Transverse colon (tissue), 4 donors: ENCODE measurements at regions not wholly inside any gene's neighbourhood (a gene's known extent, or its start where the extent isn't known, plus 50 kb on each side); places are given as distances from the start of the nearest gene placed in this dataset.

Experiments
- DNase-seq: peaks from one replicate; pipeline ENCODE4 v3.0.0-alpha.2; 2019
- H3K27ac ChIP-seq, 4 donors: fragments of 200-600 bp; sonication (generic); 2 replicates each; pipeline ENCODE4 v1.5.1; 2016 to 2018; ENCODE audit warnings: inconsistent platforms in 4 of 4
- H3K27me3 ChIP-seq: fragments of 200-600 bp; sonication (generic); 2 replicates; pipeline ENCODE4 v1.5.1; 2017; ENCODE audit warnings: inconsistent platforms
- H3K36me3 ChIP-seq, 4 donors: fragments of 200-600 bp; sonication (generic); 2 replicates each; pipeline ENCODE4 v1.5.1; 2017 to 2019; ENCODE audit warnings: inconsistent platforms in 4 of 4
- H3K4me1 ChIP-seq, 4 donors: fragments of 200-600 bp; sonication (generic); 2 replicates each; pipeline ENCODE4 v1.5.1; 2017 to 2020; ENCODE audit warnings: inconsistent platforms in 4 of 4
- H3K4me3 ChIP-seq, 4 donors: fragments of 200-600 bp; sonication (generic); 1 replicate in 1 of 4; 2 replicates in 3 of 4; pipeline versions ENCODE4 v1.5.1 to v1.6.1; 2017 to 2019; ENCODE audit warnings: inconsistent platforms in 4 of 4
- H3K9me3 ChIP-seq, 2 donors: fragments of 200-600 bp; sonication (generic); 2 replicates each; pipeline ENCODE4 v1.5.1; 2017 to 2019; ENCODE audit warnings: inconsistent platforms in 2 of 2
- CTCF ChIP-seq, 5 experiments: fragments of 200-600 bp in 3 of 5; fragments of 450-650 bp in 2 of 5; sonication (generic) in 3 of 5; IDR thresholded peaks; 1 replicate in 2 of 5; 2 replicates in 3 of 5; pipeline ENCODE4 v1.5.1; 2016 to 2017; ENCODE audit warnings: antibody characterized with exemption in 5 of 5, inconsistent platforms in 3 of 5, mild to moderate bottlenecking in 2 of 5, moderate library complexity in 1 of 5
- EP300 ChIP-seq: sonication (generic); formaldehyde crosslinking; IDR thresholded peaks from one replicate; pipeline ENCODE4 v1.6.1; 2017; ENCODE audit warnings: antibody characterized with exemption, low read depth
- POLR2A ChIP-seq: fragments of 450-650 bp; IDR thresholded peaks from one replicate; pipeline ENCODE4 v1.6.1; 2016; ENCODE audit warnings: antibody characterized with exemption, mild to moderate bottlenecking, moderate library complexity
- POLR2AphosphoS5 ChIP-seq, 3 donors: sonication (generic); formaldehyde crosslinking; IDR thresholded peaks; one replicate each; pipeline ENCODE4 v1.6.1; 2016; ENCODE audit warnings: antibody characterized with exemption in 3 of 3
- WGBS, 2 donors: methylation state at CpG; one replicate each; pipeline ENCODE4 v1.1.5; 2018; ENCODE audit warnings: low coverage in 1 of 2; 5-methylcytosine and 5-hydroxymethylcytosine counted together
- in situ Hi-C, 4 donors: fragments of 200-750 bp; cut with MboI; loops; one replicate each; pipeline versions ENCODE4 v1.15.0 to v1.15.1; 2017; ENCODE audit warnings: low sequenced_read_pairs in 3 of 4, low pct_ligation_motif_present in 1 of 4, low pct_unique_long_range_greater_than_20kb in 1 of 4
- intact Hi-C: fragments of 100-400 bp; cut with DNase I; formaldehyde crosslinking; loops from one replicate; pipeline ENCODE4 v1.15.1; 2023; ENCODE audit warnings: low total_unique reads

DNA sequence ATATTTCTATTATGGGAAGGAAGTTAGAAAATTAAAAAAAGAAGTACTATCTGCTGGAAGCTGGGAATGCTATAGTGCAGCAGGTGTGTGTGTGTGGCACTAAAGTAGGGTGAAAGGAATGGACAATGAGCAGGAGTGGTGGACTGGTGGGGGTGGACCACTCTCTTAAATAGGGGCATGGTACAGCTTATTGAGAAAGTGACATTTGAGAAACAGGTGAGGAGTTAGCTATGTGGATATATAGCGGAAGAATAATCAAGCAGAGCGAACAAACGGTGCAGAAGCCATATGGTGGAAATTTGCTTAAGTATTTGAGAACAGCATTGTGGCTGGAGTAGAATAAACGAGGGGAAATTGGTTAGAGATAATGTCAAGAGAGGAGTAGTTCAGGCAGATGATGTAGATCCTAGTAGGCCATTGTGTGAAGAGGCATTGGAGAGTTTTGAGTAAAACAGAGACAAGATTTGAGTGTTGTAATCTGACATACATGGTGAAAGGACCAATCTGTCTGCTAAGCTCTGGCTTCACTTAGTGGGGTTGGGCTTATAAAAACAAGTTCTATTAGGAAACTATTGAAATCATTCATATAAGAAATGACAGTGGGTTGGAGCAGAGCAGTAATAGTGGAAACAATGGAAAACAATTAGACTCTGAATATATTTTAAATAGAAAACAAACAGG lies 149.2 kb upstream of the SYT10 start:
- Histone ChIP-seq H3K4me3 (no peak overlapping the region), H3K36me3 (no peaks in the 10 kb centered on the region), H3K27ac (no peak overlapping the region), H3K9me3 (no peaks in the 10 kb centered on the region), H3K27me3 (no peaks in the 10 kb centered on the region), H3K4me1 (no peaks in the 10 kb centered on the region)
- 74 to 83% methylated on average over 4 of the region's 4 CpGs for whole genome bisulfite sequencing, 2 donors
- no peak for TF ChIP-seq POLR2A
- no peak for TF ChIP-seq POLR2AphosphoS5 (IDR thresholded peaks at IDR 0.05)
- TF ChIP-seq CTCF (IDR thresholded peaks at IDR 0.05), result no peak
- no peak for TF ChIP-seq EP300
- in situ Hi-C loops, result no loop called here
- no peak for DNase-seq
- intact Hi-C loops, result no loop called here

- in situ Hi-C loops, result no loop called here
- WGBS, 2 donors, result 66 to 80% methylated on average over 3 of the region's 3 CpGs
- H3K9me3 ChIP-seq, result no peaks in the 10 kb centered on the region
- no peak overlapping the region for H3K27ac ChIP-seq
- TF ChIP-seq CTCF (IDR thresholded peaks at IDR 0.05), result no peak
- no peak for TF ChIP-seq EP300
- no peak for TF ChIP-seq POLR2AphosphoS5 (IDR thresholded peaks at IDR 0.05)
- no peak for TF ChIP-seq POLR2A
- no peaks in the 10 kb centered on the region for H3K27me3 ChIP-seq
- no peaks in the 10 kb centered on the region for H3K36me3 ChIP-seq
- H3K4me1 ChIP-seq, result no peaks in the 10 kb centered on the region
- no peak for DNase-seq
- no peak overlapping the region for H3K4me3 ChIP-seq
- intact Hi-C loops, result no loop called here
Measured at GRCh38 chr12:33589576-33590114, 150.0 kb upstream of the SYT10 start.

- in situ Hi-C loops, result no loop called here
- no peak overlapping the region for H3K27ac ChIP-seq
- no peaks in the 10 kb centered on the region for H3K36me3 ChIP-seq
- TF ChIP-seq EP300, result no peak
- TF ChIP-seq POLR2A, result no peak
- TF ChIP-seq CTCF (IDR thresholded peaks at IDR 0.05), result no peak
- TF ChIP-seq POLR2AphosphoS5 (IDR thresholded peaks at IDR 0.05), result no peak
- H3K27me3 ChIP-seq, result no peaks in the 10 kb centered on the region
- 60 to 73% methylated on average over 1 of the region's 1 CpG for WGBS, 2 donors
- H3K9me3 ChIP-seq, result no peaks in the 10 kb centered on the region
- intact Hi-C loops, result no loop called here
- no peak overlapping the region for H3K4me3 ChIP-seq
- no peak for DNase-seq
- no peaks in the 10 kb centered on the region for H3K4me1 ChIP-seq
Measured at GRCh38 chr12:33593753-33594152, 154.1 kb upstream of the SYT10 start.

DNA sequence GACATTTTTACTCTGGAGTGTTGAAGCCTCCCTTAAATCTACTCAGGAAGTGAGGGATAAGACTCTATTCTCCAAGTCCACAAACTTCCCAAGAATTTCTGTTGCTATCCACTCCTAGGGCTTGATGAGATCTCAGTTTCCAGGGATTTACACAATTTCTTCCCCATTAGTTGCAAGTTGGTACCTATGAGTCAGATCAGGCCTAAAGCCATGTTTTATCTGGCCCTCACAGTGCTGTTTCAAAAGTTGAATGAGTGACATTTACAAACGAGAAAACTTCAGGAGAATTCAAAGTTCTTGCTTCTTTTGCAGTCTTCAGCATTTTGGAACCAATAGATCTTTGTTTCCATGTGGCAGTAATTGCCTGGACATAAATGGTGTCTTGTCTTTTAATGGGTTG lies 156.4 kb upstream of the SYT10 start:
- DNase-seq, result no peak
- Histone ChIP-seq H3K4me1 (no peaks in the 10 kb centered on the region), H3K27ac (no peak overlapping the region), H3K36me3 (no peaks in the 10 kb centered on the region), H3K27me3 (no peaks in the 10 kb centered on the region), H3K4me3 (no peak overlapping the region), H3K9me3 (no peaks in the 10 kb centered on the region)
- WGBS, 2 donors, result 37 to 60% methylated on average over 1 of the region's 1 CpG
- no peak for TF ChIP-seq EP300
- TF ChIP-seq POLR2A, result no peak
- no peak for TF ChIP-seq POLR2AphosphoS5 (IDR thresholded peaks at IDR 0.05)
- TF ChIP-seq CTCF (IDR thresholded peaks at IDR 0.05), result no peak
- intact Hi-C loops (no loop called here), in situ Hi-C loops (no loop called here)
